MCF 10A (cell line): ENCODE measurements at regions not wholly inside any gene's neighbourhood (a gene's known extent, or its start where the extent isn't known, plus 50 kb on each side); places are given as distances from the start of the nearest gene placed in this dataset.

Source experiments
- BruUV-seq: library from RNA; stranded (reverse); fragments of 400-500 nt; replicated peaks from 2 replicates; lab custom pipeline; 2021; lab: Mats Ljungman, UMichigan
- CTCF ChIA-PET: fragments of 300-600 bp; sonication (Branson Sonifier 250); formaldehyde crosslinking; extraction: SDS; loops from one replicate; lab custom pipeline; 2021; ENCODE audit warnings: antibody characterized with exemption, inconsistent platforms; lab: Yijun Ruan, JAX
- POLR2A ChIA-PET: fragments of 300-600, 350-650 bp; sonication (Branson Sonifier 250); formaldehyde crosslinking; extraction: SDS; loops from one replicate; lab custom pipeline; 2020; ENCODE audit warnings: antibody characterized with exemption, inconsistent platforms; lab: Yijun Ruan, JAX
- DNase-seq: peaks from one replicate; pipeline ENCODE4 v3.0.0-alpha.2; 2018; ENCODE audit not compliant: unreplicated experiment
- H3K27ac Mint-ChIP-seq: one replicate; pipeline ENCODE4 v1.8.0; 2022; ENCODE audit warnings: mild to moderate bottlenecking, low read depth, mixed read lengths; ENCODE audit not compliant: unreplicated experiment
- H3K27me3 Mint-ChIP-seq: one replicate; pipeline ENCODE4 v1.8.0; 2022; ENCODE audit warnings: mixed read lengths; ENCODE audit not compliant: insufficient read depth, unreplicated experiment
- H3K36me3 Mint-ChIP-seq: one replicate; pipeline ENCODE4 v1.8.0; 2022; ENCODE audit warnings: mild to moderate bottlenecking, moderate library complexity, mixed read lengths; ENCODE audit not compliant: insufficient read depth, unreplicated experiment
- H3K4me1 Mint-ChIP-seq: one replicate; pipeline ENCODE4 v1.8.0; 2022; ENCODE audit warnings: mixed read lengths; ENCODE audit not compliant: insufficient read depth, unreplicated experiment
- H3K4me3 Mint-ChIP-seq: one replicate; pipeline ENCODE4 v1.8.0; 2022; ENCODE audit warnings: mild to moderate bottlenecking, moderate library complexity, mixed read lengths; ENCODE audit not compliant: unreplicated experiment
- H3K9me3 Mint-ChIP-seq: one replicate; pipeline ENCODE4 v1.8.0; 2022; ENCODE audit warnings: mixed read lengths; ENCODE audit not compliant: unreplicated experiment
- intact Hi-C: fragments of 100-400 bp; cut with micrococcal nuclease; formaldehyde crosslinking; loops from 2 replicates; pipeline ENCODE4 v1.14.1; 2022
- TF ChIP-seq, protein P1 (sequence below): fragments of 200-600 bp; IDR thresholded peaks from one replicate; pipeline ENCODE4 v1.8.0; 2022; ENCODE audit warnings: antibody characterized with exemption, mild to moderate bottlenecking; ENCODE audit not compliant: unreplicated experiment

DNA sequence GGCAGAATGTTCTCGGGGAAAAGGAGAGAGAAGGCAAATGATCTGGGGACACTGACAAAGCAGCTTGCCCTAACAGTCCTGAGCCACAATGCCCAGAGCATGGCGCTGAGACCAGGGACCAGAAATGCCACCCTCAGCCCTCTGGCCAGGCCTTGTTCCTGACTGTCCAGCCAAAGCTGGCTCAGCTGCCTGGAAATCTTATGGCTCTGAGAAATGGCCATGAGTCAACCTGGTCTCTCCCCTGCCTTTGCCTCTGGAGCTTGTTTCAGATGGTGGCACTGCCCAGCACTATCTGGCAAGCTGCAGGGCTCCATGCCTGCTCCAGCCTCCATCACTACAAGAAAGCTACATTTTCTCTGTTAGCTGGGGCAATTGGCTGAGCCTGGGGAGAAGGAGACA lies 90.5 kb upstream of the PLXNA4 start:
- no peaks in the 10 kb centered on the region for H3K36me3 Mint-ChIP-seq
- no peaks in the 10 kb centered on the region for H3K4me1 Mint-ChIP-seq
- intact Hi-C loops, result no loop called here
- CTCF ChIA-PET, result interaction anchor here (0.5 to 0.6 kb wide), 2 partner anchors 1187 to 1303 kb away, joined by 3 to 6 read pairs; no protein-coding TSS in a partner anchor
- TF ChIP-seq, protein P1, sequence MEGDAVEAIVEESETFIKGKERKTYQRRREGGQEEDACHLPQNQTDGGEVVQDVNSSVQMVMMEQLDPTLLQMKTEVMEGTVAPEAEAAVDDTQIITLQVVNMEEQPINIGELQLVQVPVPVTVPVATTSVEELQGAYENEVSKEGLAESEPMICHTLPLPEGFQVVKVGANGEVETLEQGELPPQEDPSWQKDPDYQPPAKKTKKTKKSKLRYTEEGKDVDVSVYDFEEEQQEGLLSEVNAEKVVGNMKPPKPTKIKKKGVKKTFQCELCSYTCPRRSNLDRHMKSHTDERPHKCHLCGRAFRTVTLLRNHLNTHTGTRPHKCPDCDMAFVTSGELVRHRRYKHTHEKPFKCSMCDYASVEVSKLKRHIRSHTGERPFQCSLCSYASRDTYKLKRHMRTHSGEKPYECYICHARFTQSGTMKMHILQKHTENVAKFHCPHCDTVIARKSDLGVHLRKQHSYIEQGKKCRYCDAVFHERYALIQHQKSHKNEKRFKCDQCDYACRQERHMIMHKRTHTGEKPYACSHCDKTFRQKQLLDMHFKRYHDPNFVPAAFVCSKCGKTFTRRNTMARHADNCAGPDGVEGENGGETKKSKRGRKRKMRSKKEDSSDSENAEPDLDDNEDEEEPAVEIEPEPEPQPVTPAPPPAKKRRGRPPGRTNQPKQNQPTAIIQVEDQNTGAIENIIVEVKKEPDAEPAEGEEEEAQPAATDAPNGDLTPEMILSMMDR, result no peak
- H3K9me3 Mint-ChIP-seq, result no peaks in the 10 kb centered on the region
- no TSS peak for BruUV-seq
- no peak overlapping the region for H3K27ac Mint-ChIP-seq
- DNase-seq, result no peak
- peaks cover 14% of the 10 kb centered on the region for H3K27me3 Mint-ChIP-seq
- no peak overlapping the region for H3K4me3 Mint-ChIP-seq
- POLR2A ChIA-PET, result interaction anchor here (1.6 kb wide), 1 partner anchor 17 kb away, joined by 3 read pairs; no protein-coding TSS in a partner anchor

- H3K9me3 Mint-ChIP-seq, result peaks cover 4% of the 10 kb centered on the region
- H3K36me3 Mint-ChIP-seq, result no peaks in the 10 kb centered on the region
- H3K4me3 Mint-ChIP-seq, result no peak overlapping the region
- ChIA-PET POLR2A (interaction anchor here (0.6 to 1.6 kb wide), 3 partner anchors 12 to 465 kb away, joined by 3 read pairs; no protein-coding TSS in a partner anchor), CTCF (interaction anchor here (0.5 kb wide), 1 partner anchor 1304 kb away, joined by 6 read pairs; no protein-coding TSS in a partner anchor)
- intact Hi-C loops, result no loop called here
- no peaks in the 10 kb centered on the region for H3K4me1 Mint-ChIP-seq
- no peak for DNase-seq
- H3K27ac Mint-ChIP-seq, result no peak overlapping the region
- peaks cover 14% of the 10 kb centered on the region for H3K27me3 Mint-ChIP-seq
- BruUV-seq, result no TSS peak
- TF ChIP-seq, protein P1, result no peak
These were observed 90.0 kb upstream of the PLXNA4 start for GRCh38 chr7:132666071-132666773.

DNA sequence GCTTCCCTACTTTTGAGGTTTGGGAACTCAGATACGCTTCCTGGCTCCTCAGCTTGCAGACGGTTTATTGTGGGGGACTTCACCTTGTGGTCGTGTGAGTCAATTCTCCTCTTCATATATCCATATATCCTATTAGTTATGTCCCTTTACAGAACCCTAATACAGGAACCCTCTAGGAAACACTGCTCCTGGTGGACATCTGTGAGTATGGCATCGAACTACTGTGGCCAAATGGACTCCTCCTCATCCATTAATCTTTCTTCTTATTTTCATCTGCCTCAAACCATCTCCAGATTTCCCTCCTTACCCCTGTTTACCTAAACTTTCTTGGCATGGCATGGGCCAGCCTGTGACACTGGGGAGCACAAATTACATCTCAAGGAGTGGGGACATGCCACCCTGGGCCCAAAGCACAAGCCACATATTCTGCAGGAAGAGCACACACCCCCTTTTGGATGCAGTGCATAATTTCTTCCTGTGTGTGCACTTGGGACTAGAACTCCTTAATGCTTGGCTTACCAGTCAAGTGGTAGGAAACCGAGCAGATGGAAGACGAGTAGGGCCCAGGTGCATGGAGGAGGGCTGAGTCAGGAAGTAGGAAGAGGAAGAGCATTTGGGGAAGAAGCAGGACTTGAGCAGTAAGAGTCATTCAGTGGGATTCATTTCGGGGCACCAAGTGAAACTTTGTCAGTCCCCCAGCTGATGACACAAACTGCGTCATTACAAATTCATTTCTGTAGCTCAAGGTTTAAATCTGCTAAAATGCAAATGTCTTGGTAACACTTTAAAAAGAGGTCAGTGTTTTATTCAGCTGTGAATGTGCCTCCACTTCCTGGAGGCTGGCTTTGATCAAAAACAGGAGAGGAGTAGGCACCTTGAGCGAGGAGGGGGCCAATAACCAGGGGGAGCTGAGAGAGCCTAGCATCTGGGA lies 80.8 kb upstream of the PLXNA4 start:
- CTCF ChIA-PET, result interaction anchor here (0.7 kb wide), 1 partner anchor 114 kb away, joined by 3 read pairs; no protein-coding TSS in a partner anchor
- no TSS peak for BruUV-seq
- Mint-ChIP-seq H3K9me3 (peaks cover 15% of the 10 kb centered on the region), H3K27me3 (peaks cover 24% of the 10 kb centered on the region), H3K4me1 (no peaks in the 10 kb centered on the region), H3K4me3 (no peak overlapping the region), H3K27ac (no peak overlapping the region), H3K36me3 (no peaks in the 10 kb centered on the region)
- DNase-seq, result peak; percentile 53
- TF ChIP-seq, protein P1, result peak; percentile 31
- intact Hi-C loops, result no loop called here
- POLR2A ChIA-PET, result no interaction called here

- ChIA-PET POLR2A (no interaction called here), CTCF (no interaction called here)
- H3K9me3 Mint-ChIP-seq, result peaks cover 14% of the 10 kb centered on the region
- TF ChIP-seq, protein P1, result no peak
- DNase-seq, result no peak
- H3K27me3 Mint-ChIP-seq, result peaks cover 17% of the 10 kb centered on the region
- H3K36me3 Mint-ChIP-seq, result no peaks in the 10 kb centered on the region
- H3K4me1 Mint-ChIP-seq, result no peaks in the 10 kb centered on the region
- no peak overlapping the region for H3K27ac Mint-ChIP-seq
- intact Hi-C loops, result no loop called here
- H3K4me3 Mint-ChIP-seq, result no peak overlapping the region
- BruUV-seq, result no TSS peak
These were observed 80.1 kb upstream of the PLXNA4 start for GRCh38 chr7:132656341-132656740.
